Type B pancreatic cell (in vitro differentiated cells): ENCODE measurements at regions not wholly inside any gene's neighbourhood (a gene's known extent, or its start where the extent isn't known, plus 50 kb on each side); places are given as distances from the start of the nearest gene placed in this dataset.

Source experiments
- DNase-seq: peaks from one replicate; pipeline ENCODE4 v3.0.0; 2021; ENCODE audit warnings: mixed read lengths; ENCODE audit not compliant: unreplicated experiment; ENCODE audit errors: extremely low spot score
- H3K27ac Mint-ChIP-seq: 2 replicates; pipeline ENCODE4 v1.8.0; 2021; ENCODE audit warnings: mild to moderate bottlenecking, mixed read lengths
- H3K27me3 Mint-ChIP-seq: 2 replicates; pipeline ENCODE4 v1.8.0; 2021; ENCODE audit warnings: mixed read lengths
- H3K36me3 Mint-ChIP-seq: 2 replicates; pipeline ENCODE4 v1.8.0; 2021; ENCODE audit warnings: mixed read lengths
- H3K4me1 Mint-ChIP-seq: one replicate; pipeline ENCODE4 v1.8.0; 2021; ENCODE audit warnings: mixed read lengths; ENCODE audit not compliant: unreplicated experiment
- H3K4me3 Mint-ChIP-seq: 2 replicates; pipeline ENCODE4 v1.8.0; 2021; ENCODE audit warnings: mild to moderate bottlenecking, mixed read lengths
- H3K9me3 Mint-ChIP-seq: 2 replicates; pipeline ENCODE4 v1.8.0; 2021; ENCODE audit warnings: mixed read lengths
- TF ChIP-seq, protein P1 (sequence below): fragments of 200-600 bp; sonication (generic); conservative IDR thresholded peaks from 2 replicates; pipeline ENCODE4 v1.5.0; 2021; ENCODE audit warnings: antibody characterized with exemption, mild to moderate bottlenecking

DNA sequence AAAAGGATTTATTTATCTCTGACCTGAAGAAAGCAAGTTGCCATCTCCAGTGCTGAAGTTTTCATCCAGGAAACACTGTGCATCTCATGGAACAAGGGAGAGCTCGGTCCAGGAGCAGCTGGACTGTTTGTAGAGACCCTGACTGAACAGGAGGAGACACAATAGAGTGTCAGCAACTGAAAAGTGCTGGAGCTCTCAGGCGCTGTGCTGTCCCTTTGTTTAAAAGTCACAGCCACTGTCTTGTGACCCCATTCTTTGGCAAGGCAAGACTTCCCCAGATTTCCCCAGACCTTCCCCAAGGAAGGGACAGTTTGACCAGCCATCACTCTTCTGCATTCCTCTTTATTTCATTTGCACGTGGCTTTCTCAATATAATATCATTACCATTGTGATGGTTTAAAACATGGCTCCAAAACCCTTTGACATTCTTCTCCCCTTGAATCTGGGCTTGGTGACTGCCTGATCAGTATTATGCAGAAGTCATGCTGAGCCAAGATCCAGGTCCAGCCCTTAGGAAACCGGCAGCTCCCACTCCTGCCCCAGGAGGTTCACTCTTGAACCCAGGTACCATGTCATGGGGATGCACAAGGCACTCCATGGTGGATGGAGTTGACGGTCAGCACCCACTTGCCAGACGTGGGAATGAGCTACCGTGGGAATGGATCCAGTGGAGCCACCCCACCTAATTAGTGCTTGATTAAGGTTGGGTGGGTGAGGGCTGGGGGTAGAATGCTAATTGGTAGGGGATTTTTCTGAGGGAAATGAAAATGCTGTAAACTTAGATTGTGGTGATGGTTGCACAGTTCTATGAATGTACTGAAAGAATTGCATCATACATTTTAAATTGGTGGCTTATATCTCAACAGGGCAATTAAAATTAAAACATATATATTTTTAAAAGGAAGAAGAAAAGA is 497.9 kb upstream of the RAB6C start:
- Mint-ChIP-seq H3K4me3 (no peak overlapping the region), H3K36me3 (no peaks in the 10 kb centered on the region), H3K9me3 (no peaks in the 10 kb centered on the region), H3K27ac (no peak overlapping the region), H3K27me3 (peaks cover 17% of the 10 kb centered on the region), H3K4me1 (peaks cover 5% of the 10 kb centered on the region)
- DNase-seq, result no peak
- TF ChIP-seq, protein P1, sequence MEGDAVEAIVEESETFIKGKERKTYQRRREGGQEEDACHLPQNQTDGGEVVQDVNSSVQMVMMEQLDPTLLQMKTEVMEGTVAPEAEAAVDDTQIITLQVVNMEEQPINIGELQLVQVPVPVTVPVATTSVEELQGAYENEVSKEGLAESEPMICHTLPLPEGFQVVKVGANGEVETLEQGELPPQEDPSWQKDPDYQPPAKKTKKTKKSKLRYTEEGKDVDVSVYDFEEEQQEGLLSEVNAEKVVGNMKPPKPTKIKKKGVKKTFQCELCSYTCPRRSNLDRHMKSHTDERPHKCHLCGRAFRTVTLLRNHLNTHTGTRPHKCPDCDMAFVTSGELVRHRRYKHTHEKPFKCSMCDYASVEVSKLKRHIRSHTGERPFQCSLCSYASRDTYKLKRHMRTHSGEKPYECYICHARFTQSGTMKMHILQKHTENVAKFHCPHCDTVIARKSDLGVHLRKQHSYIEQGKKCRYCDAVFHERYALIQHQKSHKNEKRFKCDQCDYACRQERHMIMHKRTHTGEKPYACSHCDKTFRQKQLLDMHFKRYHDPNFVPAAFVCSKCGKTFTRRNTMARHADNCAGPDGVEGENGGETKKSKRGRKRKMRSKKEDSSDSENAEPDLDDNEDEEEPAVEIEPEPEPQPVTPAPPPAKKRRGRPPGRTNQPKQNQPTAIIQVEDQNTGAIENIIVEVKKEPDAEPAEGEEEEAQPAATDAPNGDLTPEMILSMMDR, result no peak

DNA sequence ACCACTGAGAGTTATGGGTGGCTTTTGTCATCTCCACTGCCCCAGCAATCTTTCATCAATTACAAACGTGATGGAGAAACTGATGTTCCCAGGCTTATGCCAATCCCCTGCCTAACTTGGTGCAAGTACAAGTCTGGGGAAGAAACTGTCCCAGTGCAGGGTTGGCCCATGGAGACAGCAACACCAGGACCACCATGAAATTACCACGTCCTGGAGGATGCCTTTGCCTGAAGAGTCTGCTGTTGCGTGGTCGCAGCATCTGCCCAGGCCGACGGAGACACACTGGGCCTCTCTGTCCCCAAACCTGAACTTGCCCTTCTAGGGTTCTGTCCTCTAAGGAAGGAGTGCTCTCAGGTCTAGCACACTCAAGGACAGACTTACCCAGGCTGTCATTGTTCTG is 496.8 kb upstream of the RAB6C start:
- Mint-ChIP-seq H3K27me3 (peaks cover 17% of the 10 kb centered on the region), H3K9me3 (no peaks in the 10 kb centered on the region), H3K4me1 (peaks cover 5% of the 10 kb centered on the region), H3K4me3 (no peak overlapping the region), H3K36me3 (no peaks in the 10 kb centered on the region), H3K27ac (no peak overlapping the region)
- no peak for DNase-seq
- TF ChIP-seq, protein P1, result no peak

DNA sequence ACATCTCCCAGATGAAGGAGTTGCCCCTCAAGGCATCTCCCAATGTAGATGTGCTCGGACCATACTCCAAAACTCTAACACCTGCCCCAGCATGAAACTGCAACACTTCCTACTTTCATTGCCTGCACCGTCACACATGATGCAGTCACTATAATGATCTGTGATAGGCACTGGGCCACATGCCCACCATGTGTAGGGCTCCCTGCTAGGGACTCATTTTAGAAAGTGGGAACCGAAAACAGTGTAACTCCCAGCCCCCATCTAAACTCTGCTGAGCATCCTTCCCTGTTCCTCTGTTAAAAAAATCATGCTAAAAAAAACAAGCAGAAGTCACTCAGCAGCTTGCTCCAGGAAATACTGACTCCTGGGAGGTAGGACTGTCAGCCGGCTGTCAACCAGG is 496.1 kb upstream of the RAB6C start:
- Mint-ChIP-seq H3K4me3 (no peak overlapping the region), H3K27me3 (peaks cover 17% of the 10 kb centered on the region), H3K27ac (no peak overlapping the region), H3K36me3 (no peaks in the 10 kb centered on the region), H3K4me1 (peaks cover 5% of the 10 kb centered on the region), H3K9me3 (no peaks in the 10 kb centered on the region)
- TF ChIP-seq, protein P1, result no peak
- no peak for DNase-seq

DNA sequence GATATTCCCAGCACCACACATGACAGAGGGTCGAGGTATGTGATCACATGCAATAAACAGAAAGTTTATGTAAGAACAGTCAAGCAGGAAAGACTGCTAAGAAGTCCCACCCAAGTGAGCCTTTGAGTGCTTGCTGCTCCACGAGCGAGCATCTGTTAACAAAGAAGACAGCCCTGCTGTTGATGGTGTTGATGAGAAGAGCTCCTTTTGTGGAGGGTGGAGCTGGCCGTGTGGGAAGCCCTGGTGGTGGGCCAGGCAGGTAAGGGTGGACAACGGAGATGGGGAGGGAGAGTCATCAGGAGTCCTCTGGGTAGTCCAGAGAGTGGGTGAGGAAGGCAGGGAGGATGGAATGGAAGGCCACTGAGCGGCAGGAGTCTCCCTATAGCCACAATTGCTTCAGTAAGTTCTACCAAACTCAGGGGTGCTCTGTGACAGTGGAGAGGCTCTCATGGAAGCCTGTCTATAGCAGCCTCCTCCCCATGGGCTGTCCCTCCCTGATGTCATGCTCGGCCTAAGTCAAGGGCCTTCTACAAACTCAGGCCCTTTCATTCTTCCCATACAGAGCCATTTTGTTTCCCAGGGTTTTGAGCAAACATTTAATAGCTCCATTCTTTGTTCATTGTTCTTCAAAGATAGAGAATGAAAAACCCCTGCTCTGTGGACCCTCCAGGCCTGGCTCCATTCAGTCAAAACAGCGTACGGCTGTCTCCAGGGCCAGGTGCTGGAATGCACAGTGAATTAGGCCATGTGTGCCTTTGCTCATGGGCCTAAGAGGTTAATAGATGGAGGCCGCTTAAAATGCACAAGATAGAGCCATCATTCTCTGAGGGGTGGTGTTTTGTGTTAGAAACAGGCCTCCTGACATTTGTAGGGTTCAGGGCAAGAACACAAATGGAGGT is 494.2 kb upstream of the RAB6C start:
- no peak for DNase-seq
- no peaks in the 10 kb centered on the region for H3K36me3 Mint-ChIP-seq
- no peaks in the 10 kb centered on the region for H3K9me3 Mint-ChIP-seq
- H3K4me1 Mint-ChIP-seq, result no peaks in the 10 kb centered on the region
- no peak overlapping the region for H3K4me3 Mint-ChIP-seq
- TF ChIP-seq, protein P1, result no peak
- H3K27ac Mint-ChIP-seq, result no peak overlapping the region
- H3K27me3 Mint-ChIP-seq, result peaks cover 12% of the 10 kb centered on the region

DNA sequence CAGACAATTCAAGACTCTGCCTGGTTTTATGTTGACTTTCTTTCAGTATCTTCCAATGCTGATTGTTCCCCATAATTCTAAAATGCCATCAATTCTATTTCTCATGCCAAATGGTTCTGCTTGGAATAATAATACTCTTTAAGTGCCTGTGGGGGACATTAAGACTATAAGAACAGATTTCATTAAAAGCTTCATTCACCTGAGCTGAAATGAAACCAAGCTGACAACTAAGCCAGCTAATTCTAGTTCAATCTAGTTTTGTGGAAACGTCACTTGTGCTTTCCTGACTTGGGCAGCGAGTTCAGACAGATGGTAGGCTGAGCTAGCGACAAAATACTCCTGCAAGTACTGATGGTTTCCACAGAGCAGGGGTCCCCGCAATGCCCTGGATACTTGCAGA is 491.1 kb upstream of the RAB6C start:
- DNase-seq, result no peak
- H3K27me3 Mint-ChIP-seq, result no peaks in the 10 kb centered on the region
- no peak overlapping the region for H3K27ac Mint-ChIP-seq
- TF ChIP-seq, protein P1, result no peak
- no peaks in the 10 kb centered on the region for H3K9me3 Mint-ChIP-seq
- no peak overlapping the region for H3K4me3 Mint-ChIP-seq
- no peaks in the 10 kb centered on the region for H3K36me3 Mint-ChIP-seq
- H3K4me1 Mint-ChIP-seq, result peaks cover 8% of the 10 kb centered on the region
